Suprapubic skin (tissue), 3 donors: ENCODE measurements at regions not wholly inside any gene's neighbourhood (a gene's known extent, or its start where the extent isn't known, plus 50 kb on each side); places are given as distances from the start of the nearest gene placed in this dataset.

Experiments
- CTCF ChIP-seq, 2 donors: fragments of 200-600 bp in 1 of 2; fragments of 450-650 bp in 1 of 2; sonication (generic) in 1 of 2; IDR thresholded peaks; one replicate each; pipeline ENCODE4 v1.5.1; 2016 to 2019; ENCODE audit warnings: antibody characterized with exemption in 2 of 2, mild to moderate bottlenecking in 1 of 2, moderate library complexity in 1 of 2
- EP300 ChIP-seq: sonication (generic); formaldehyde crosslinking; IDR thresholded peaks from one replicate; pipeline ENCODE4 v1.6.1; 2017; ENCODE audit warnings: antibody characterized with exemption

DNA sequence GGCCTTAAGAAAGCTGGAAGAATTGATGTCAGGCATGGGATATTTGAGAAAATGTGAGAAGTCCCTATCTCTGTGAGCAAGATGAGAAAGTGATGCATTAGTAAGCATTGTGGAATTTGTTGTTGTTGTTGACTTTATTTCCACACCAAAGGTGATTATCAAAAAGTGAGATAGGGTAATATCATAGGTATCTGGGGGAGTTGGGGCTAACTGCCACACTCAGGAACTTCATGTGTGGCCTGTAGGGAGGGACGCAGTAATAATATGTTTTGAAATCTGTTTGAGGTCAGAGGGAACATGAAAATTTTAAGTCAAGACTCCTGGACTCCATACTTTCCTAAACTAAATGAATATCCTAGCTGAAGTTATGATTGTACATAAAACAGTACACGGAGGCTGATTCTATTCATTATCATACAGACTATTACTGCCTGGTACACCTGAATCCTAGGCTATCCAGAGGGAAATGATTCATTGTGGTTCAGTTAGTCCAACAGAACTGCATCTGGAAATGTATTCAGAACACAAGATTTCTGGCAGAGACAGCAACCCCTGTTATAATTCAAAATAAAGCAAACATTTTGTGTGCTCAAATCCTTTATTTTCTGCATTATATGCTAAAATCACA is 304.8 kb downstream of the CPS1 start:
- TF ChIP-seq CTCF (IDR thresholded peaks at IDR 0.05) (no peak), EP300 (no peak)
